HepG2 (cell line): ENCODE measurements at regions not wholly inside any gene's neighbourhood (a gene's known extent, or its start where the extent isn't known, plus 50 kb on each side); places are given as distances from the start of the nearest gene placed in this dataset.

Experiments
- ARNTL ChIP-seq: sonication (generic); formaldehyde crosslinking; IDR thresholded peaks from 2 replicates; pipeline ENCODE4 v1.4.0; 2020; ENCODE audit warnings: mild to moderate bottlenecking, missing genetic modification reagents
- ATRX ChIP-seq: sonication (generic); formaldehyde crosslinking; IDR thresholded peaks from 2 replicates; pipeline ENCODE4 v1.4.0; 2020; ENCODE audit warnings: missing genetic modification reagents, borderline replicate concordance
- DMAP1 ChIP-seq: IDR thresholded peaks from 2 replicates; pipeline ENCODE4 v1.6.1; 2016
- PHF5A ChIP-seq: IDR thresholded peaks from one replicate; pipeline ENCODE4 v1.6.1; 2018; ENCODE audit warnings: low read depth, missing genetic modification reagents; ENCODE audit not compliant: unreplicated experiment
- RCOR2 ChIP-seq: IDR thresholded peaks from 2 replicates; pipeline ENCODE4 v1.6.1; 2016; ENCODE audit warnings: missing biosample characterization, missing genetic modification reagents
- SAP130 ChIP-seq: IDR thresholded peaks from 2 replicates; pipeline ENCODE4 v1.6.1; 2016; ENCODE audit warnings: low read depth
- SMYD3 ChIP-seq: sonication (generic); formaldehyde crosslinking; IDR thresholded peaks from 2 replicates; pipeline ENCODE4 v1.8.1; 2023; ENCODE audit warnings: mild to moderate bottlenecking, missing genetic modification reagents
- TAF15 ChIP-seq: fragments of 200-400 bp; formaldehyde crosslinking; IDR thresholded peaks from one replicate; pipeline ENCODE4 v1.6.1; 2018; ENCODE audit warnings: mild to moderate bottlenecking, low read depth, low read length; ENCODE audit not compliant: poor library complexity, severe bottlenecking
- TMF1 ChIP-seq: sonication (generic); formaldehyde crosslinking; IDR thresholded peaks from 2 replicates; pipeline ENCODE4 v1.8.1; 2022; ENCODE audit warnings: low read depth, missing genetic modification reagents
- ZC3H4 ChIP-seq: sonication (generic); formaldehyde crosslinking; IDR thresholded peaks from 2 replicates; pipeline ENCODE4 v1.4.0; 2020; ENCODE audit warnings: missing genetic modification reagents, borderline replicate concordance
- ZNF10 ChIP-seq: sonication (generic); formaldehyde crosslinking; IDR thresholded peaks from 2 replicates; pipeline ENCODE4 v1.4.0; 2020; ENCODE audit warnings: mild to moderate bottlenecking, low read depth, missing genetic modification reagents, borderline replicate concordance
- ZNF235 ChIP-seq: sonication (generic); formaldehyde crosslinking; IDR thresholded peaks from 2 replicates; pipeline ENCODE4 v1.8.1; 2023; ENCODE audit warnings: mild to moderate bottlenecking, missing genetic modification reagents, borderline replicate concordance
- ZNF510 ChIP-seq: sonication (generic); formaldehyde crosslinking; IDR thresholded peaks from 2 replicates; pipeline ENCODE4 v1.4.0; 2020; ENCODE audit warnings: low read depth, mild to moderate bottlenecking, missing genetic modification reagents
- ZNF607 ChIP-seq: sonication (generic); formaldehyde crosslinking; IDR thresholded peaks from 2 replicates; pipeline ENCODE4 v1.5.1; 2020; ENCODE audit warnings: missing genetic modification reagents, mild to moderate bottlenecking, borderline replicate concordance
- ZNF878 ChIP-seq: sonication (generic); formaldehyde crosslinking; IDR thresholded peaks from 2 replicates; pipeline ENCODE4 v1.8.1; 2023; ENCODE audit warnings: mild to moderate bottlenecking, missing genetic modification reagents, moderate library complexity
- TF ChIP-seq, protein P1 (sequence below): IDR thresholded peaks from 2 replicates; pipeline ENCODE4 v1.4.0; 2020; ENCODE audit warnings: mild to moderate bottlenecking, missing genetic modification reagents
- TF ChIP-seq, protein P2 (sequence below): IDR thresholded peaks from 2 replicates; pipeline ENCODE4 v1.6.1; 2016; ENCODE audit warnings: low read depth, borderline replicate concordance
- TF ChIP-seq, protein P3 (sequence below): sonication (generic); formaldehyde crosslinking; IDR thresholded peaks from 2 replicates; pipeline ENCODE4 v1.5.0; 2020; ENCODE audit warnings: mild to moderate bottlenecking, missing genetic modification reagents
- TF ChIP-seq, protein P4 (sequence below): sonication (generic); formaldehyde crosslinking; IDR thresholded peaks from 2 replicates; pipeline ENCODE4 v1.8.1; 2023; ENCODE audit warnings: mild to moderate bottlenecking, missing genetic modification reagents
- TF ChIP-seq, protein P5 (sequence below): sonication (generic); formaldehyde crosslinking; IDR thresholded peaks from 2 replicates; pipeline ENCODE4 v1.5.0; 2020; ENCODE audit warnings: mild to moderate bottlenecking, missing genetic modification reagents, moderate library complexity

DNA sequence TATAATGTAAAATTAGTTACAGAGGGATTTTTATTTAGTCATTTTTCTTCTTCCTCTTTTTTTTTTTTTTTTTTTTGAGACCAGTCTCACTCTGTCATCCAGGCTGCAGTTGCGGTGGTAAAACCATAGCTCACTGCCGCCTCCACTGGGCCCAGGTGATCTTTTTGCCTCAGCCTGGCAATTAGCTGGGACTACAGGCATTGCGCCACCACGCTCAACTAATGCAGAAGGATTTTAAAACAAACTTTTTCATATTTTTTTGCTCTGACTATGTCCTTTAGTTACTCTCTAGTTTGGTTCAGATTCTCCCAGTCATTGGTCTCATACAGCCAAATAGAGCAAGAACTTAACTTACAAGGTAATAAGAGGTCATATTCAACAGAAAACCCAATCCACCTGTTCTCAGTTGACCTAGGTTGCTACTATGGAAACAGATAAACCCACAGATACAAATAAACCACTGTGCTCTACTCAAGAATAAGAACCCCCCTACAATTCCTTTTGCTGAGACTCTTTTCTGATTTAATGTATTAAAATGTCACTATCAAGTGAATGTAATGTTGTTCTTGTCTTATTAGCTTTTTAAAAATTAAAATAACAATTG lies 50.1 kb upstream of the TTC39B start (continued):
- TF ChIP-seq, protein P1, sequence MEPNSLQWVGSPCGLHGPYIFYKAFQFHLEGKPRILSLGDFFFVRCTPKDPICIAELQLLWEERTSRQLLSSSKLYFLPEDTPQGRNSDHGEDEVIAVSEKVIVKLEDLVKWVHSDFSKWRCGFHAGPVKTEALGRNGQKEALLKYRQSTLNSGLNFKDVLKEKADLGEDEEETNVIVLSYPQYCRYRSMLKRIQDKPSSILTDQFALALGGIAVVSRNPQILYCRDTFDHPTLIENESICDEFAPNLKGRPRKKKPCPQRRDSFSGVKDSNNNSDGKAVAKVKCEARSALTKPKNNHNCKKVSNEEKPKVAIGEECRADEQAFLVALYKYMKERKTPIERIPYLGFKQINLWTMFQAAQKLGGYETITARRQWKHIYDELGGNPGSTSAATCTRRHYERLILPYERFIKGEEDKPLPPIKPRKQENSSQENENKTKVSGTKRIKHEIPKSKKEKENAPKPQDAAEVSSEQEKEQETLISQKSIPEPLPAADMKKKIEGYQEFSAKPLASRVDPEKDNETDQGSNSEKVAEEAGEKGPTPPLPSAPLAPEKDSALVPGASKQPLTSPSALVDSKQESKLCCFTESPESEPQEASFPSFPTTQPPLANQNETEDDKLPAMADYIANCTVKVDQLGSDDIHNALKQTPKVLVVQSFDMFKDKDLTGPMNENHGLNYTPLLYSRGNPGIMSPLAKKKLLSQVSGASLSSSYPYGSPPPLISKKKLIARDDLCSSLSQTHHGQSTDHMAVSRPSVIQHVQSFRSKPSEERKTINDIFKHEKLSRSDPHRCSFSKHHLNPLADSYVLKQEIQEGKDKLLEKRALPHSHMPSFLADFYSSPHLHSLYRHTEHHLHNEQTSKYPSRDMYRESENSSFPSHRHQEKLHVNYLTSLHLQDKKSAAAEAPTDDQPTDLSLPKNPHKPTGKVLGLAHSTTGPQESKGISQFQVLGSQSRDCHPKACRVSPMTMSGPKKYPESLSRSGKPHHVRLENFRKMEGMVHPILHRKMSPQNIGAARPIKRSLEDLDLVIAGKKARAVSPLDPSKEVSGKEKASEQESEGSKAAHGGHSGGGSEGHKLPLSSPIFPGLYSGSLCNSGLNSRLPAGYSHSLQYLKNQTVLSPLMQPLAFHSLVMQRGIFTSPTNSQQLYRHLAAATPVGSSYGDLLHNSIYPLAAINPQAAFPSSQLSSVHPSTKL (CRISPR knock-in tag): 0 out of 2 replicates have a peak, but pooled peaks have one; percentile 22
- TF ChIP-seq ZNF607 (CRISPR knock-in tag) (no peak), ZC3H4 (CRISPR knock-in tag) (no peak), SMYD3 (CRISPR knock-in tag) (no peak), ZNF10 (CRISPR knock-in tag) (no peak), DMAP1 (CRISPR knock-in tag) (no peak), ZNF235 (no peak), TMF1 (CRISPR knock-in tag) (no peak), ZNF510 (CRISPR knock-in tag) (no peak), ARNTL (CRISPR knock-in tag) (no peak), SAP130 (CRISPR knock-in tag) (peak; percentile 35; the same call in 1 of the 2 replicates), ATRX (CRISPR knock-in tag) (no peak), PHF5A (CRISPR knock-in tag) (no peak), TAF15 (no peak), RCOR2 (CRISPR knock-in tag) (no peak), ZNF878 (CRISPR knock-in tag) (no peak)
- TF ChIP-seq, protein P2, sequence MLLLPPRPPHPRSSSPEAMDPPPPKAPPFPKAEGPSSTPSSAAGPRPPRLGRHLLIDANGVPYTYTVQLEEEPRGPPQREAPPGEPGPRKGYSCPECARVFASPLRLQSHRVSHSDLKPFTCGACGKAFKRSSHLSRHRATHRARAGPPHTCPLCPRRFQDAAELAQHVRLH (CRISPR knock-in tag): no peak
- TF ChIP-seq, protein P3, sequence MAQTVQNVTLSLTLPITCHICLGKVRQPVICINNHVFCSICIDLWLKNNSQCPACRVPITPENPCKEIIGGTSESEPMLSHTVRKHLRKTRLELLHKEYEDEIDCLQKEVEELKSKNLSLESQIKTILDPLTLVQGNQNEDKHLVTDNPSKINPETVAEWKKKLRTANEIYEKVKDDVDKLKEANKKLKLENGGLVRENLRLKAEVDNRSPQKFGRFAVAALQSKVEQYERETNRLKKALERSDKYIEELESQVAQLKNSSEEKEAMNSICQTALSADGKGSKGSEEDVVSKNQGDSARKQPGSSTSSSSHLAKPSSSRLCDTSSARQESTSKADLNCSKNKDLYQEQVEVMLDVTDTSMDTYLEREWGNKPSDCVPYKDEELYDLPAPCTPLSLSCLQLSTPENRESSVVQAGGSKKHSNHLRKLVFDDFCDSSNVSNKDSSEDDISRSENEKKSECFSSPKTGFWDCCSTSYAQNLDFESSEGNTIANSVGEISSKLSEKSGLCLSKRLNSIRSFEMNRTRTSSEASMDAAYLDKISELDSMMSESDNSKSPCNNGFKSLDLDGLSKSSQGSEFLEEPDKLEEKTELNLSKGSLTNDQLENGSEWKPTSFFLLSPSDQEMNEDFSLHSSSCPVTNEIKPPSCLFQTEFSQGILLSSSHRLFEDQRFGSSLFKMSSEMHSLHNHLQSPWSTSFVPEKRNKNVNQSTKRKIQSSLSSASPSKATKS (CRISPR knock-in tag): no peak
- TF ChIP-seq, protein P4, sequence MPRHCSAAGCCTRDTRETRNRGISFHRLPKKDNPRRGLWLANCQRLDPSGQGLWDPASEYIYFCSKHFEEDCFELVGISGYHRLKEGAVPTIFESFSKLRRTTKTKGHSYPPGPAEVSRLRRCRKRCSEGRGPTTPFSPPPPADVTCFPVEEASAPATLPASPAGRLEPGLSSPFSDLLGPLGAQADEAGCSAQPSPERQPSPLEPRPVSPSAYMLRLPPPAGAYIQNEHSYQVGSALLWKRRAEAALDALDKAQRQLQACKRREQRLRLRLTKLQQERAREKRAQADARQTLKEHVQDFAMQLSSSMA (CRISPR knock-in tag): no peak
- TF ChIP-seq, protein P5, sequence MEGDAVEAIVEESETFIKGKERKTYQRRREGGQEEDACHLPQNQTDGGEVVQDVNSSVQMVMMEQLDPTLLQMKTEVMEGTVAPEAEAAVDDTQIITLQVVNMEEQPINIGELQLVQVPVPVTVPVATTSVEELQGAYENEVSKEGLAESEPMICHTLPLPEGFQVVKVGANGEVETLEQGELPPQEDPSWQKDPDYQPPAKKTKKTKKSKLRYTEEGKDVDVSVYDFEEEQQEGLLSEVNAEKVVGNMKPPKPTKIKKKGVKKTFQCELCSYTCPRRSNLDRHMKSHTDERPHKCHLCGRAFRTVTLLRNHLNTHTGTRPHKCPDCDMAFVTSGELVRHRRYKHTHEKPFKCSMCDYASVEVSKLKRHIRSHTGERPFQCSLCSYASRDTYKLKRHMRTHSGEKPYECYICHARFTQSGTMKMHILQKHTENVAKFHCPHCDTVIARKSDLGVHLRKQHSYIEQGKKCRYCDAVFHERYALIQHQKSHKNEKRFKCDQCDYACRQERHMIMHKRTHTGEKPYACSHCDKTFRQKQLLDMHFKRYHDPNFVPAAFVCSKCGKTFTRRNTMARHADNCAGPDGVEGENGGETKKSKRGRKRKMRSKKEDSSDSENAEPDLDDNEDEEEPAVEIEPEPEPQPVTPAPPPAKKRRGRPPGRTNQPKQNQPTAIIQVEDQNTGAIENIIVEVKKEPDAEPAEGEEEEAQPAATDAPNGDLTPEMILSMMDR (CRISPR knock-in tag): peak; percentile 68
